ENCODE measurements at regions not wholly inside any gene's neighbourhood (a gene's known extent, or its start where the extent isn't known, plus 50 kb on each side); places are given as distances from the start of the nearest gene placed in this dataset.

DNA sequence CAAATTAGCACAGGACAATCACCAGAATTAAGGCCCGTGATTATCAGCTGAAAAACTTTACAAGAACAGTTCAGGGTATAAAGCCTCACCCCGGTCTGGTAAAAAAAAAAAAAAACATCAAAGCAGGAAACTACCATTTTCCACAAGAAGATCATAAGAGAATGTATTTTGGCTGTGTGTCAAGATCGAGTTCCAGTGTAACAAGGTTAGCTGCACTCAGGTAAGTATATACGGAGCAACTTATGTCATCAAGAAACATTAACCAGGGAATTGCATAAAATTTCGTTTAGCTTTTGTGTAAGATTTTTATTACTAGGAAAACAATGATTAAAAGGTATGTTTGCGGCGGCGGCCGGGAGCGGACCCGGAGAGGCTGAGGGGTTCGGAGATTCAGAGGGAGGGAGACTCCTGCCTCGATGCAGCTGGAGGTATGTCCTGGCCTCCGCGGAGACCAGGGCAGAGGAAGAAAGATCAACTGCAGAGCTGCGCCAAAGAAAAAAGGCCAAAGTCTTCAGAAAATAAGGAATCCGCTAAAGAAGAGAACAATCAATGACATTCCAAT lies 533.8 kb upstream of the CNTNAP2 start:
- H3K9me3 Mint-ChIP-seq: peaks cover 11% of the 10 kb centered on the region

GRCh38 chr7:145557805-145558204 lies 558.8 kb upstream of the CNTNAP2 start:
- Mint-ChIP-seq H3K27me3 (no peaks in the 10 kb centered on the region), H3K36me3 (ENCODE audit: low read depth) (no peaks in the 10 kb centered on the region), H3K4me3 (no peak overlapping the region), H3K4me1 (ENCODE audit: low read depth) (no peaks in the 10 kb centered on the region), H3K27ac (no peak overlapping the region), H3K9me3 (peaks cover 6% of the 10 kb centered on the region)
- no peak for DNase-seq

More for the DNA sequence above, 533.8 kb upstream of the CNTNAP2 start:
- no peak overlapping the region for H3K4me3 Mint-ChIP-seq
- no peaks in the 10 kb centered on the region for H3K36me3 Mint-ChIP-seq (ENCODE audit: low read depth)
- no peaks in the 10 kb centered on the region for H3K4me1 Mint-ChIP-seq (ENCODE audit: low read depth)
- H3K27me3 Mint-ChIP-seq: no peaks in the 10 kb centered on the region
- DNase-seq: no peak
- H3K27ac Mint-ChIP-seq: no peak overlapping the region

DNA sequence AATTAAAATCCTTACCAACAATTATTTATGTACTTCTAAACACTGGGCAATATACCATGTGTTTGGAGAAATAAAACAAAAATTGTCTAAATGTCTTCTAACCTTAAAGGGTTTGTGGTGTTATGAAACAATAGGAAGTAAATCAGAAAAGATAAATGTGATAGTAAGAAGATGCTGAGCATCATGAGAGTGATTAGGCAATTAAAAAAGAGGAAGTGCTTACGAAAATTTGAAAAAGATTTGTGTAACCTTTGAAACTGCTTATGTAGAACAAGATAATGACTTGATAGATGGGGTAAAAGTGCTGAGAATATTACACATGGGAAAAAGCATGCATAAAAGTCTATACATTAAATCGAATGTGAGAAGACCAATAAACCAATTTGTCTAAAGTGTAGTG lies 573.4 kb upstream of the CNTNAP2 start:
- DNase-seq: no peak
- no peaks in the 10 kb centered on the region for H3K27me3 Mint-ChIP-seq
- H3K4me3 Mint-ChIP-seq: no peak overlapping the region
- no peaks in the 10 kb centered on the region for H3K4me1 Mint-ChIP-seq (ENCODE audit: low read depth)
- no peak overlapping the region for H3K27ac Mint-ChIP-seq
- no peaks in the 10 kb centered on the region for H3K36me3 Mint-ChIP-seq (ENCODE audit: low read depth)
- H3K9me3 Mint-ChIP-seq: peaks cover 3% of the 10 kb centered on the region

DNA sequence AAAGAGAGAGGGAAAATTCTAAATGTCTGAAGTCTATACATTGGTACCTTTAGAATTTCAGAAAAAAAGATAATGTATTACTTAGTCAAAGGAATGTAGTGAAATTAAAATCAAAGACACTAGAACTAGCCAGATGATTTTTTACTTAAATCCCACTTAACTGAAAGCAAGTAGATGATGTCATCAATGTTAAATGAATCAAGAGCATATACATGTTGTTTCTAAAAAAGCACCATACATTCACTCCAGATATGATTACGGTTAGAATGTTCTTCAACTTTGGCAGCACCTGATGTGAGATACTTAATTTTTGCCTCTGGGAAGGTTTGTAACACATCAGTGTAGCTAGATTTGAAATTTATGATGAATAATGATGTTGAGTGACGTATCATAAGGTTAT lies 576.7 kb upstream of the CNTNAP2 start:
- Mint-ChIP-seq H3K27me3 (no peaks in the 10 kb centered on the region), H3K4me3 (no peak overlapping the region), H3K9me3 (peaks cover 6% of the 10 kb centered on the region)

GRCh38 chr7:145534301-145534700 lies 582.3 kb upstream of the CNTNAP2 start:
- Mint-ChIP-seq H3K27me3 (no peaks in the 10 kb centered on the region), H3K9me3 (peaks cover 6% of the 10 kb centered on the region), H3K36me3 (ENCODE audit: low read depth) (no peaks in the 10 kb centered on the region), H3K4me3 (no peak overlapping the region), H3K27ac (no peak overlapping the region), H3K4me1 (ENCODE audit: low read depth) (no peaks in the 10 kb centered on the region)
- DNase-seq: no peak

More for the DNA sequence above, 576.7 kb upstream of the CNTNAP2 start:
- no peaks in the 10 kb centered on the region for H3K36me3 Mint-ChIP-seq (ENCODE audit: low read depth)
- H3K4me1 Mint-ChIP-seq (ENCODE audit: low read depth): no peaks in the 10 kb centered on the region
- no peak for DNase-seq
- H3K27ac Mint-ChIP-seq: no peak overlapping the region

DNA sequence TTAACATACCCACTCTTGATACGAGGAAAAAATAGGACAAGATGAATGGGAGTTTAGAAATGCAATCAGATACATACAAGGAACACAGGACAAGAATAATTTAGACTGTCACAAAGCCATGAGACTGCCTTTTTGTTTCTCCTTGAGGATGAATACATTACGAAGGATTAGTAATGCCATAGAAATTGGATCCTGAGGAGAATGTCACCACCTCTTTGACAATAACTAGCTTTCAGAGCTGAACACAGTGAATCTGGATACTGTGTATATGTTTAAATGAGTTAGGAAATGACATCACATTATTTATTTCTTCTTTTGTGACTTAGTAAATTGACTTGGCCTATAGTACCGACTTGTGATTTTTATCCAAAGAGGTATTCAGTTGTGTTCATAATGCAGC lies 596.3 kb upstream of the CNTNAP2 start:
- H3K27me3 Mint-ChIP-seq: no peaks in the 10 kb centered on the region
- H3K4me1 Mint-ChIP-seq (ENCODE audit: low read depth): no peaks in the 10 kb centered on the region
- no peaks in the 10 kb centered on the region for H3K36me3 Mint-ChIP-seq (ENCODE audit: low read depth)
- DNase-seq: no peak
- H3K9me3 Mint-ChIP-seq: peaks cover 6% of the 10 kb centered on the region
- no peak overlapping the region for H3K27ac Mint-ChIP-seq
- H3K4me3 Mint-ChIP-seq: no peak overlapping the region

DNA sequence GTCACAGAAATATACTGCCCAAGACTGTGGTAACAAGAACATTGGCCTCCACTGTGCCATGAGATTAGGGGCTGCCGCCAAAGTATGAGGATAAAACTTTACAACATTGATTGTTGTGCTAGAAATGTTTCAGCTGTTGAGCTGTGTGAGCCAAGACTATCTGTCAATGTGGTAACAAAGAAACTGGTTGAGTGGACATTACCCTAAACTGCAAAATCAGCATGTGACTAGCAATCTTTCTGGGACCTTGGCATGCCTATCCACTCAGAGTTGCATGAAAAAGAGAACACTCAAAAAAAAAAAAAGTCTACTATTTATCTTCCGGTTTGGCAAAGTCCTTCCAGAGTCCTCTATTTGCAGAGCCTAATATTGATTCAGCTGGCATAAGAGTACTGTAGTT lies 605.6 kb upstream of the CNTNAP2 start:
- no peaks in the 10 kb centered on the region for H3K4me1 Mint-ChIP-seq (ENCODE audit: low read depth)
- no peaks in the 10 kb centered on the region for H3K36me3 Mint-ChIP-seq (ENCODE audit: low read depth)
- H3K9me3 Mint-ChIP-seq: peaks cover 9% of the 10 kb centered on the region
- H3K27ac Mint-ChIP-seq: no peak overlapping the region
- no peak for DNase-seq
- no peaks in the 10 kb centered on the region for H3K27me3 Mint-ChIP-seq
- H3K4me3 Mint-ChIP-seq: no peak overlapping the region

GRCh38 chr7:145497911-145498525 lies 618.6 kb upstream of the CNTNAP2 start:
- no peaks in the 10 kb centered on the region for H3K4me1 Mint-ChIP-seq (ENCODE audit: low read depth)
- no peaks in the 10 kb centered on the region for H3K27me3 Mint-ChIP-seq
- no peak for DNase-seq
- no peak overlapping the region for H3K27ac Mint-ChIP-seq
- H3K9me3 Mint-ChIP-seq: peaks cover 13% of the 10 kb centered on the region
- no peaks in the 10 kb centered on the region for H3K36me3 Mint-ChIP-seq (ENCODE audit: low read depth)
- H3K4me3 Mint-ChIP-seq: no peak overlapping the region

- H3K9me3 Mint-ChIP-seq: peaks cover 31% of the 10 kb centered on the region
- no peaks in the 10 kb centered on the region for H3K36me3 Mint-ChIP-seq (ENCODE audit: low read depth)
- no peak for DNase-seq
- H3K4me1 Mint-ChIP-seq (ENCODE audit: low read depth): no peaks in the 10 kb centered on the region
- no peak overlapping the region for H3K4me3 Mint-ChIP-seq
- no peak overlapping the region for H3K27ac Mint-ChIP-seq
- no peaks in the 10 kb centered on the region for H3K27me3 Mint-ChIP-seq
Measured at GRCh38 chr7:145490356-145490755, 626.2 kb upstream of the CNTNAP2 start.

- no peaks in the 10 kb centered on the region for H3K36me3 Mint-ChIP-seq (ENCODE audit: low read depth)
- no peaks in the 10 kb centered on the region for H3K27me3 Mint-ChIP-seq
- peaks cover 31% of the 10 kb centered on the region for H3K9me3 Mint-ChIP-seq
- H3K4me1 Mint-ChIP-seq (ENCODE audit: low read depth): no peaks in the 10 kb centered on the region
- H3K27ac Mint-ChIP-seq: no peak overlapping the region
- DNase-seq: no peak
- no peak overlapping the region for H3K4me3 Mint-ChIP-seq
Measured at GRCh38 chr7:145489609-145490008, 627.0 kb upstream of the CNTNAP2 start.

DNA sequence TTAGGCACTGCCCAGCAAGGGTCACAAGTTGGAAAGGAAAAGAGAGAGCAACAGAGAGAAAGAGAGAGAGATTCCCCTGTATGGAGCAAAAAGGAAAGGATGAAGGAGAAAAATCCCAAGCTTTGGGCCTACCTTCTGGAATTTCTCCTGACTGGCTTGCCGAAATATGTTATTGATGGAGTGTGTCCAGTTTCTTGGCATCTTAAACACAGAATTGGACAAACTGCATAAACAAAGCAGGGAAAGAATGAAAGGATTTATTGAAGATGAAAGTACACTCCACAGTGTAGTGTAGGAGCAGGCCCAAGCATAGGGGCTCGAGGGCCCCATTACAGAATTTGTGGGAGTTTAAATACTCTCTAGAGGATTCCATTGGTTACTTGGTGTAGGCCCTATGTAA lies 627.8 kb upstream of the CNTNAP2 start:
- DNase-seq: no peak
- peaks cover 28% of the 10 kb centered on the region for H3K9me3 Mint-ChIP-seq
- no peaks in the 10 kb centered on the region for H3K27me3 Mint-ChIP-seq
- H3K27ac Mint-ChIP-seq: no peak overlapping the region
- no peaks in the 10 kb centered on the region for H3K4me1 Mint-ChIP-seq (ENCODE audit: low read depth)
- no peak overlapping the region for H3K4me3 Mint-ChIP-seq
- no peaks in the 10 kb centered on the region for H3K36me3 Mint-ChIP-seq (ENCODE audit: low read depth)

GRCh38 chr7:145481985-145482384 lies 634.6 kb upstream of the CNTNAP2 start:
- no peak overlapping the region for H3K4me3 Mint-ChIP-seq
- H3K27me3 Mint-ChIP-seq: no peaks in the 10 kb centered on the region
- peaks cover 3% of the 10 kb centered on the region for H3K9me3 Mint-ChIP-seq
- DNase-seq: no peak
- no peak overlapping the region for H3K27ac Mint-ChIP-seq
- H3K36me3 Mint-ChIP-seq (ENCODE audit: low read depth): no peaks in the 10 kb centered on the region
- H3K4me1 Mint-ChIP-seq (ENCODE audit: low read depth): no peaks in the 10 kb centered on the region

- Mint-ChIP-seq H3K36me3 (ENCODE audit: low read depth) (no peaks in the 10 kb centered on the region), H3K27me3 (no peaks in the 10 kb centered on the region), H3K4me3 (no peak overlapping the region), H3K4me1 (ENCODE audit: low read depth) (no peaks in the 10 kb centered on the region), H3K27ac (no peak overlapping the region), H3K9me3 (peaks cover 5% of the 10 kb centered on the region)
- DNase-seq: no peak
Measured at GRCh38 chr7:145478541-145478940, 638.1 kb upstream of the CNTNAP2 start.

GRCh38 chr7:145474009-145474686 lies 638.3 kb upstream of the TPK1 start:
- Mint-ChIP-seq H3K27ac (no peak overlapping the region), H3K36me3 (ENCODE audit: low read depth) (no peaks in the 10 kb centered on the region), H3K4me1 (ENCODE audit: low read depth) (no peaks in the 10 kb centered on the region), H3K27me3 (no peaks in the 10 kb centered on the region), H3K4me3 (no peak overlapping the region), H3K9me3 (peaks cover 5% of the 10 kb centered on the region)
- no peak for DNase-seq

DNA sequence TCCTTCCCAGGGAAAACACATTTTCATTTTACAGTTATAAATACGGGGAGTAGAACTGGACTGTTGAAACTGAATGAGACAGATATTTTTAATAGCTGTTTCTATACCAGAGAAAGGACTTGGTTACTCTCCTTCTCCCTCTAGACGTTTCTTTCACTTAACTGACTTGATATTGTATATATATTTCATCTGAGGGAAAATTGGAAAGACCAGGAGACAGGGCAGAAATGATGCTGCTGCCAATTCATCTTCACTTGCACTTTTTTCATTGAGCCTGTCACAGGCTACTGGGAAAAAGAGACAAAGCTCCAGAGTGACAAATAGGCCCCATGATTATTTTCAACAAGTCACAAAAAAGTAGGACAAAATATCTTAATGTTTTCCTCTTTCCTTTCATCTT lies 636.0 kb upstream of the TPK1 start:
- Mint-ChIP-seq H3K36me3 (ENCODE audit: low read depth) (no peaks in the 10 kb centered on the region), H3K4me1 (ENCODE audit: low read depth) (no peaks in the 10 kb centered on the region), H3K9me3 (peaks cover 2% of the 10 kb centered on the region), H3K27me3 (no peaks in the 10 kb centered on the region), H3K27ac (no peak overlapping the region), H3K4me3 (no peak overlapping the region)
- DNase-seq: no peak

All from activated T-cell treated with anti-CD3 and anti-CD28 coated beads, Interleukin-2, amount 50 U/mL, for 24 hours (primary cell).